NCI-H2171 (cell line): ENCODE measurements at regions not wholly inside any gene's neighbourhood (a gene's known extent, or its start where the extent isn't known, plus 50 kb on each side); places are given as distances from the start of the nearest gene placed in this dataset.
"Not testable (repeated sequence)": the region's sequence is repeated elsewhere in the genome, so short reads cannot be mapped to it uniquely, and the experiment has no call there.

Source experiments
- DNase-seq: peaks from one replicate; lab custom pipeline; 2025; lab: John Stamatoyannopoulos, UW

- DNase-seq = not testable (repeated sequence)
Observed at GRCh38 chr15:44817797-44818196, 81.5 kb downstream of the TRIM69 start.

- peak; percentile 32 for DNase-seq
Observed at GRCh38 chr15:44819331-44819987, 83.1 kb downstream of the TRIM69 start.

DNA sequence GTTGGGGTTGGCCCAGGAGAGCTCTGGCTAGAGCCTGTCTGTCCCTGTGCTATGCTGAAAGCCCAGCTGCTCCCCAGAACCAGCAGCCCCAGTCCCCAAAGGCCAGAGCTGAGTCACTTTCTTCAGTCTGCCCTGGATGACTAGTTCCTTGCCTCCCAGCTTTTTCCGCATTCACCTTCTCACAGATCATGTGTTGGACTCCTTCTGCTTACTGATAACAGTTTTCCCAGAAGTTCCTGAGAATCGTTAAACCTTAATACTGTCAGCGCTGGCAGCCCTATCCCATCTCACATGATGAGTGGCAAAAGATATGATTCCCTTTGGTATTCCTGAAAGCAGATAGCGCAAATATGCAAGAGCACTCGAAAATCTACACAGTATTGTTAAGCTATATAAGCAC is 84.2 kb downstream of the TRIM69 start:
- DNase-seq = not testable (repeated sequence)

DNA sequence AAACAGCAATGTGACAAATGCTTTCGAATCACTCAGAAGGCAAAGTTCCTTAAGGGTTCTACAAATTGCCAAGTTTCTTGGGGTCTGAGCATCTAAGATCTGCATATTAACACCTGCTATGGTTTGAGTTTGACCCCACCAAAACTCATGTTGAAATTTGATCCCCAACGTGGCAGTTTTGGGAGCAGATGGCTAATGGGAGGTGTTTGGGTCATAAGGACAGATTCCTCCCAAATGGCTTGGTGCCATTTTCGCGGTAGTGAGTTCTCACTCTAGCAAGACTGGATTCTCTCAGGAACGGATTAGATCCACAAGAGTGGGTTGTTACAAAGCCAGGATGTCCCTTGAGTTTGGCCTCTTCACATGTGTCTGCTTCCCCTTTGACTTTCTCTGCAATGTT is 84.6 kb downstream of the TRIM69 start:
- DNase-seq = peak; percentile 86

- not testable (repeated sequence) for DNase-seq
Observed at GRCh38 chr15:44824277-44825145, 88.2 kb downstream of the TRIM69 start.

DNA sequence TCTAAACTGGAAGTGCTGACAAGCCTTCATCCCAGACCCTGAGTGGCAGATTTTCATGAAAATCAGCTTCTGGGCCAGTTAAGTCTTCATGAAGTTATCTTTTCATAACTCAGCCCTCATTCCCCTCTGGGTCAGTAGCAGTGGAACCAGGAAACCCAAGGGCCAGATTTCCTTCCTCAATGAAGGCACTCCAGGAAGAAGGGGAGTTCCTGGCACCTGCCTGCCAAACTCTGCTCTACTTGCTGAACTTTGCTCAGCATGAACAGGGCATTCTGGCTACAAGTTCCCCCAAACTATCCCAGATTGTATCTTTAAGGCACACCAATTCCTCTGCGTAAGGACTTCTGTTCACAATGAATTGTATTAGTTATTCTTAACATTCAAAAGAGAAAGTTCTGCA is 90.3 kb downstream of the TRIM69 start:
- DNase-seq = not testable (repeated sequence)

DNA sequence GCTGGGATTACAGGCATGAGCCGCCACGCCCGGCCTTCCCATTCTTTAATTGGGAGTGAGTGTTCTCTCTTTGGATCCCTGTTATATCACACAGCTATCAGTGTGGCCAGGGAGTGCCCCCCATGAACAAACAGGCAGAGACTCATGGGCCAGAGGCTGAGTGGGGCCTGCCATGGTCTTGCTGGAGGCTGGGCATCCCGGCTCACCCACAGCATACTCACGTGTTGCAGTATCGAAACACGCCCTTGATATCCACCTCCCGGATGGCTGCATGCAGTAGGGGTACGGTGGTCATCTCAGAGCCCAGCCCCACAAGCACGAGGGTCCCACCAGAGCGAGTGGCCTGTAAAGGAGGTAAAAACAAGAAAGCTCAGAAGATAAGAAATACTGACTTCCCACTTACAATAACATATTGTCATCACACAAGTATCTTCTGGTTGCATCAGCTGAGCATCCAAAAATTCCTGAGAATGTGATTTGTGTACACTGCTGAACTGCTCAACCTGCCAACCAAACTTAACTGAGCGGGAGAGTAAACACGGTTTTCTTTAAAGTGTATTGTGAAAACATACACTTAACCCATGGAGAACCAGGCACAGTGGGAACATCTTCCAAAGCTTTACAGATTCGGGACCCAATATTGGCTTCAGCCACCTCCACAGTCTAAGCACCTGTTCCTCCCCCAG is 92.0 kb downstream of the TRIM69 start:
- DNase-seq = not testable (repeated sequence)

DNA sequence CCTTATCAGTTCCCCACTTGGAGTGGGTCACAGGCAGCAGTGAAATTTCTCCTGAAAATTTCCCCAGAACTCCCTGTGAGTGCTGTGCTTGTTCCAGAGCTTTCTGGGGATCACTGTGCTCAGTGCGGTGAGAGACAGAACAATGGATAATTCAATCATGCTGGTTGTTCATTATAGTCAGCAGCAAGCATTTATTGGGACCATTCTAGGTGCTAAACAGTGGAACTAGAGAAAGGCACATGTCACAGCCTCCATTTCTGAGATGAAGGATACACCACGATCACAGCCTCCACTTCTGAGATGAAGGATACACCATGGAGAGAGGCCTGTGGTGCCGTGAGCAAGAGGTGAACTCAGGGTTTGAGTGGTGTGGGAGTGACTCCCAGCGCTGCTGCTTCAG is 92.8 kb downstream of the TRIM69 start:
- not testable (repeated sequence) for DNase-seq

DNA sequence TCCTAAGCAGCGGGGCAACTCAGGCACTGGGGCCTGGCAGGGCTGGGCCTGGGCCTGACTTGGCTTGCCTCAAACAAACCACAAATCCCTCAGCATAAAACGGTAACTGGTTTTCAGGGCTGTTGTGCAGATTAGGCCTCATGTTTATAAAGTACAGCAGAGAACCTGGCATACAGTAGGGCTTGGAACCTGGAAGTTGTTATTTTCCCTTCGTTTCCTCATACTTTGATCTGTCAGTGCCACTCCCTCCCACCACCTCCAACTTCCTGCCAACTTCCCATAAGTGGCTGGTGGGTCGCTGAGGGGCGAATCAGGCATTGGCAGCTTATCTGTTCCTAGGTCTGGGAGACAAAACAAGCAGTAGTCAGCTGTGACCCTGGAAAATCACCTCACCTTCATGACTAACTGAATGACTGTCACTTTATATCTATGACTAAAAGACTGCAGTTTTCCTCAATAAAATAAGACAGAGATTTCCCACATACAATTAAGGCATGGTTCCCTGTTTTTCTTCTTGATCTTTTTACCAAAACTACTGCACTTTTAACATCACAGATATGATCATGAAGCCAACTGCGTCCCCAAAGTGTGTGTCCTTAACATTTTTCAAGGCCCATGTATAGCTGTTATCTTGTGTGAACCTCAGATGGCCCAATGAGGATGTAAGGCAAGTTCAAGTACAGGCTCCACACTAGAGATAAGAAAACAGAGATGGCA is 94.5 kb downstream of the TRIM69 start:
- not testable (repeated sequence) for DNase-seq

DNA sequence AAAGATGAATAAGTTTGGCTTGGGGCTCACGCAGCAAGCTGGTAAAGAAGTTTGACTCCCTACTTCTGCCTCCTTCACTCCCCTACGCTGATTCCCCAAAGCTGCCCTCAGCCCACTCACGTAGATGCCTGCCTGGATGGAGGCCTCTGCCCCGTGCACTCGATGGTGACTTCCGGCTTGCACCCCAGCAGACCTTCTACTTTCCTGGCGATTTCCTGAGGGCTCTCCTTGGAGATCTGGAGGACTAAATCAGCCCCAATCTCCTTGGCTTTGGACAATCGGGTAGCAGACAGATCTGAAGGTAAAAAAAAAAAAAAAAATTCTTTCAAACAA is 95.0 kb downstream of the TRIM69 start:
- not testable (repeated sequence) for DNase-seq

- DNase-seq = not testable (repeated sequence)
Observed at GRCh38 chr15:44832133-44832532, 95.8 kb downstream of the TRIM69 start.

DNA sequence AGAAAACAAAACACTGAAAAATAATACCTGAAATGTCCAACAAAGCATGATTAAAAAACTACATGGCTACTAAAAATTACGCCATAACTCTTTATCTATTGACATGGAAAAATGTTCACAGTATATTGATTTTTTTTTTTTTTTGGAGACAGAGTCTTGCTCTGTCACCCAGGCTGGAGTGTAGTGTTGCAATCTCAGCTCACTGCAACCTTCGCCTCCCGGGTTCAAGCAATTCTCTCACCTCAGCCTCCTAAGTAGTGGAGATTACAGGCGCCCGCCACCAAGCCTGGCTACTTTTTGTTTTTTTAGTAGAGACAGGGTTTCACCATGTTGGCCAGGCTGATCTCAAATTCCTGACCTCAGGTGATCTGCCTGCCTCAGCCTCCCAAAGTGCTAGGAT is 96.8 kb downstream of the TRIM69 start:
- not testable (repeated sequence) for DNase-seq

DNA sequence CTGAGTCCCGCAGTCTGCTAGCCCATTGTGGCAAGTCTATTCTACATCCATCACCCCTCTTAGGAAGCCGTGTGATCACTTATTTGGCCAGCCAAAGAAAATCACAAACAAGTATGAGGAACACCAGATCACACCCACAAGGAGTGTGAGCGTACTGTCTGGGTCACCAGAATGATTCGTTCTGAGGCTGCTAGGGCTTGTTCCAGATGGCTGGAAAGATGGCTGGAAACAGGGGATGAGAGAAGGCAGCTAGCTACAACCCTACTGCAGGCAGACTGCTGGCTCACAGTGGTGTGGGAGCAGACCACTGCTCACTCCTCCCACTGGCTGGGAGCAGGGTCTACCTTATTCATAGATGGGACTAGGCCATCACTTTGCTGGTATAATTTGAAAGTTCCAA is 97.4 kb downstream of the TRIM69 start:
- not testable (repeated sequence) for DNase-seq

DNA sequence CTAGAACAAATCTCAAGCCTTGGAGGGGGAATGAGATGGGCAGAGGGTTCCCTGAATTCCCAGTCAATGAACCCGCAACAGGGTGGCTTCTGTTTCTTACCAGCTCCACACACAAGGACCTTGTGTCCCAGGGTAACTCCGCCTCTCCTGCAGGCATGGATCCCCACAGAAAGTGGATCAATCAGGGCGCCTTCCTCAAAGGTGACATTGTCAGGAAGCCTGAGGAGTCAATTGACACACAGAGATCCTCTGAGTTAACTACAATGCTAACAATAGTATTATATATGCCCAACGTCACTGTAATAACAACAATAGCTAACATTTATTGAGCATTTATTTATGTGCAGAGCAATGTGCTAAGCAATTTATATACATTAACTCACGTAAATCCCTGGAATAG is 98.8 kb downstream of the TRIM69 start:
- DNase-seq = not testable (repeated sequence)

- DNase-seq = no peak
Observed at GRCh38 chr15:44836094-44836493, 99.8 kb downstream of the TRIM69 start.

- not testable (repeated sequence) for DNase-seq
Observed at GRCh38 chr15:44838929-44839328, 102.6 kb downstream of the TRIM69 start.

DNA sequence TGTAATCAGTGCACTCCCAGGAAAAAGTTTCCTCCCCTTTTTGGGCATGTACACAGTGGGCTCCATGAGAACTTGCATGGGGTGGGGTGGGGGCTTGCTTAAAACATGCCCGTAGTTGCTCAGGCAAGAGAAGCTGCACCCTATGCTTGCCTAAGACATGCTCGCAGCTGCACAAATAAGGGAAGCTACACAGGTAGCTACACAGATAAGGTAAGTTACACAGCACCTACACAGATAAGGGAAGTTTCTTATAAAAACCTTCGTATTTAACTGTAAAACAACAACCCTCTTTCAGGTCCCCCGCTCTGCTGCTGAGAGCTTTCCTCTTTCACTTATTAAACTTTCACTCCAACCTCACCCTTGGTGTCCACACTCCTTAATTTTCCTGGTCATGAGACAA is 105.4 kb downstream of the TRIM69 start:
- not testable (repeated sequence) for DNase-seq

DNA sequence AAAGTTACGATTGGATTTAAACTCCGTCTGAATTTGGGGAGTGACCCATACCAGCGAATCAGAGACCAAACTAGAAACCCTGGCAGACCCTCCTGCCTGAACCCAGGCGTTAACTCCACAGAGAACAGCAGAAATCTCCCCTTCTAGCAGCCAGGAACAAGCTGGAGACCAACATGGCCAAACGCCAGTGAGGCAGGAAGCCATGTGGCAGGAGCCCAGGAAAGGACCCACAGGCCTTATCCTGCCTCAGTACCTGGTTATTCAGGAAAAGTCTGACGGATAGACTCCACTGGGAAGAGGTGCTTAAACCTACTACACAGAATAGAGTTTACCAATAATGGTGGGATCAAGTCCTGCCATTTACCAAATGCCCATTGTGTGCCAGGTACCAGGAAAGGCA is 106.6 kb downstream of the TRIM69 start:
- not testable (repeated sequence) for DNase-seq

DNA sequence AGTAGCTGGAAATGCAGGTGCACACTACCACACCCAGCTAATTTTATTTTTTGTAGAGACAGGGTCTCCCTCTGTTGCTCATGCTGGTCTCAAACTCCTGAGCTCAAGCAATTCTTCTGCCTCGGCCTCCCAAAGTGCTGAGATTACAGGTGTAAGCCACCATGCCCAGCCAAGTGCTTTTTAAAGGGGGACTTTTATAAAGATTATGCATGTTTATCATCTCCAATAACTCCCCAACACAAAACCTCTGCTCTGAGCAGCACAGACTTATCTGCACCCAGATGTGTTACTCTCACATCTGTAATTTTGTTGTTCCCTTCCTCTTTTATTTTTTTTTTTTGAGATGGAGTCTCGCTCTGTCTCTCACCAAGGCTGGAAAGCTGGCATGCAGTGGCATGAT is 108.6 kb downstream of the TRIM69 start:
- DNase-seq = not testable (repeated sequence)

GRCh38 chr15:44846156-44846555 is 109.8 kb downstream of the TRIM69 start:
- not testable (repeated sequence) for DNase-seq

GRCh38 chr15:44847555-44847954 is 108.9 kb upstream of the TERB2 start:
- not testable (repeated sequence) for DNase-seq

DNA sequence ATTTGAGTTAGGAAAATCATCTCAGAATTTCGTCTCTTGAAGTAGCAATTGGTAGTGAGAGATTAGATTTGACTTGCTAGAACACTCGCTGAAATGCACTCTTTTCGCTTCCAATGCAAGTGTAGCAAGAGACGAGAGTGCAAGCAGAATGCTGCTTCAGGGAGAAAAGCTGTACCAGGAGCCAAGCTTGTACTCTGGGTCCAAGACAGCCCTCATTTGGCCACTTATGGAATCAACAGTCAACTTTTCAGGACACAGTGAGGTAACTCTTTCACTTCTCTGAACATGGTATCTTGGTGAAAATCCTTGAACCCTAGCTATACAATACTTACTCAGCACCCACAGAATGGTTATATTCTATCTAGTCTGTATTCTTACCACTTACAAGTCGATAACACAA is 107.6 kb upstream of the TERB2 start:
- not testable (repeated sequence) for DNase-seq
